Glutamatergic neuron (in vitro differentiated cells): ENCODE measurements at regions not wholly inside any gene's neighbourhood (a gene's known extent, or its start where the extent isn't known, plus 50 kb on each side); places are given as distances from the start of the nearest gene placed in this dataset.

ENCODE experiments used
- DNase-seq: peaks from one replicate; pipeline ENCODE4 v3.0.0; 2022
- H3K27ac Mint-ChIP-seq: one replicate; pipeline ENCODE4 v1.8.0; 2020; ENCODE audit warnings: mild to moderate bottlenecking, mixed read lengths, inconsistent platforms; ENCODE audit not compliant: unreplicated experiment
- H3K27me3 Mint-ChIP-seq: one replicate; pipeline ENCODE4 v1.8.0; 2020; ENCODE audit warnings: mild to moderate bottlenecking, moderate library complexity, mixed read lengths, inconsistent platforms; ENCODE audit not compliant: unreplicated experiment
- H3K36me3 Mint-ChIP-seq: one replicate; pipeline ENCODE4 v1.8.0; 2020; ENCODE audit warnings: mild to moderate bottlenecking, mixed read lengths, inconsistent platforms; ENCODE audit not compliant: unreplicated experiment
- H3K4me1 Mint-ChIP-seq: one replicate; pipeline ENCODE4 v1.8.0; 2020; ENCODE audit warnings: mild to moderate bottlenecking, low read depth, mixed read lengths, inconsistent platforms; ENCODE audit not compliant: unreplicated experiment
- H3K4me3 Mint-ChIP-seq: one replicate; pipeline ENCODE4 v1.8.0; 2020; ENCODE audit warnings: mild to moderate bottlenecking, mixed read lengths, inconsistent platforms; ENCODE audit not compliant: unreplicated experiment
- H3K9me3 Mint-ChIP-seq: one replicate; pipeline ENCODE4 v1.8.0; 2020; ENCODE audit warnings: mild to moderate bottlenecking, moderate library complexity, mixed read lengths, inconsistent platforms; ENCODE audit not compliant: unreplicated experiment
- CTCF ChIP-seq: fragments of 200-600 bp; sonication (generic); IDR thresholded peaks from one replicate; pipeline ENCODE4 v1.5.0; 2021; ENCODE audit not compliant: partially characterized antibody, unreplicated experiment

- H3K4me3 Mint-ChIP-seq = no peak overlapping the region
- H3K9me3 Mint-ChIP-seq = peaks cover 1% of the 10 kb centered on the region
- peaks cover 4% of the 10 kb centered on the region for H3K36me3 Mint-ChIP-seq
- TF ChIP-seq CTCF = no peak
- H3K4me1 Mint-ChIP-seq = no peaks in the 10 kb centered on the region
- DNase-seq = no peak
- no peaks in the 10 kb centered on the region for H3K27me3 Mint-ChIP-seq
- H3K27ac Mint-ChIP-seq = no peak overlapping the region
Measured at GRCh38 chr4:34512616-34513015, 1731.7 kb downstream of the ARAP2 start.

- H3K27me3 Mint-ChIP-seq = no peaks in the 10 kb centered on the region
Measured at GRCh38 chr4:34516524-34516923, 1727.8 kb downstream of the ARAP2 start.

GRCh38 chr4:34534916-34535315 lies 1709.4 kb downstream of the ARAP2 start:
- H3K36me3 Mint-ChIP-seq = no peaks in the 10 kb centered on the region
- H3K27me3 Mint-ChIP-seq = no peaks in the 10 kb centered on the region
- no peak overlapping the region for H3K27ac Mint-ChIP-seq

More at GRCh38 chr4:34516524-34516923, 1727.8 kb downstream of the ARAP2 start:
- Mint-ChIP-seq H3K4me3 (no peak overlapping the region), H3K27ac (no peak overlapping the region), H3K9me3 (peaks cover 1% of the 10 kb centered on the region), H3K36me3 (peaks cover 4% of the 10 kb centered on the region), H3K4me1 (no peaks in the 10 kb centered on the region)
- no peak for TF ChIP-seq CTCF
- DNase-seq = no peak

GRCh38 chr4:34566091-34566490 lies 1678.2 kb downstream of the ARAP2 start:
- Mint-ChIP-seq H3K4me3 (no peak overlapping the region), H3K36me3 (no peaks in the 10 kb centered on the region), H3K27ac (no peak overlapping the region), H3K4me1 (no peaks in the 10 kb centered on the region), H3K27me3 (no peaks in the 10 kb centered on the region), H3K9me3 (no peaks in the 10 kb centered on the region)
- DNase-seq = no peak
- no peak for TF ChIP-seq CTCF

More at GRCh38 chr4:34534916-34535315, 1709.4 kb downstream of the ARAP2 start:
- no peaks in the 10 kb centered on the region for H3K4me1 Mint-ChIP-seq
- no peak for TF ChIP-seq CTCF
- no peak for DNase-seq
- H3K9me3 Mint-ChIP-seq = no peaks in the 10 kb centered on the region
- H3K4me3 Mint-ChIP-seq = no peak overlapping the region

- no peaks in the 10 kb centered on the region for H3K27me3 Mint-ChIP-seq
- no peak overlapping the region for H3K27ac Mint-ChIP-seq
- no peaks in the 10 kb centered on the region for H3K36me3 Mint-ChIP-seq
- H3K9me3 Mint-ChIP-seq = no peaks in the 10 kb centered on the region
- H3K4me1 Mint-ChIP-seq = no peaks in the 10 kb centered on the region
- no peak overlapping the region for H3K4me3 Mint-ChIP-seq
- TF ChIP-seq CTCF = no peak
- DNase-seq = no peak
Measured at GRCh38 chr4:34572026-34572425, 1672.3 kb downstream of the ARAP2 start.
